OCI-LY1 (cell line): ENCODE measurements at regions not wholly inside any gene's neighbourhood (a gene's known extent, or its start where the extent isn't known, plus 50 kb on each side); places are given as distances from the start of the nearest gene placed in this dataset.

ENCODE experiments used
- EZH2 ChIP-seq: fragments of 200-600 bp; sonication (generic), shearing (Covaris generic); IDR thresholded peaks from 2 replicates; pipeline ENCODE4 v1.8.0; 2017; ENCODE audit warnings: borderline replicate concordance, mixed run types, mild to moderate bottlenecking, antibody characterized with exemption, low read length, moderate library complexity, mixed read lengths
- TF ChIP-seq, protein P1 (sequence below): fragments of 200-600 bp; sonication (generic), shearing (Covaris generic); IDR thresholded peaks from 2 replicates; pipeline ENCODE4 v1.5.1; 2017; ENCODE audit warnings: mild to moderate bottlenecking, antibody characterized with exemption, low read length, moderate library complexity, mixed read lengths

DNA sequence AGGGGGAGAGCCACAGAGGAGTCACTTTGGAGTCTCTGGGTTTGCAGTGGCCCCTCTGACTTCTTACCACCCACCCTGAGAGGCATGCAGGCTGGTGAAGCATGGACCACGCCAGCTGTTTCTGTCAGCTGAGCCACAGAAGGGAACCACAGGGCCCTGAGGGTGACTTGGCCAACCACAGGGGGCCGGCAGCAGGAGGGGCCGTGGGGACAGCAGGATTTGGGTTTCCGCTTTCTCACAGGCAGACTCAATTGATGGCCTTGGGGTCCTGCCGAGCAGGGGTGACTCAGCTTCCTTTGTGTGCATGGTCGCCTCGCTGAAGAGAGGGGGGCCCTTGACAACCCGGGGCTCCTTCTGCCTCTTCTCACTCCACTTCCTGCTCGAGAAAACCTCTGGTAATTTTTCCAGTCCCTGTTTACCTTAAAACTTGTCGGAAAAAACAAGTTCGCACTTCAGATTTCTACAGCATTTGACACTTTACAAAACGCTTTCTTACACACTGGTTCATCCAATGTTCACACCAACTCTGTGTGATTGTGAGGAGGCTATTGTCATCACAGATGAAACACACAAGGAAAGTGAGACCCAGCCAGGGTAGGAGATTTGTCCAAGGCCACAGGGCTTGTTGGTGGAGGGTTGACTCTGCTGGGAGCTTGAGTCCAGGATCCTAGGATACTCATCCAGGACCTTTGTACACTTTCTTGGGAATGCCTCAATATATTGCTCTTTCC, 311.2 kb downstream of the LPIN1 start:
- TF ChIP-seq, protein P1, sequence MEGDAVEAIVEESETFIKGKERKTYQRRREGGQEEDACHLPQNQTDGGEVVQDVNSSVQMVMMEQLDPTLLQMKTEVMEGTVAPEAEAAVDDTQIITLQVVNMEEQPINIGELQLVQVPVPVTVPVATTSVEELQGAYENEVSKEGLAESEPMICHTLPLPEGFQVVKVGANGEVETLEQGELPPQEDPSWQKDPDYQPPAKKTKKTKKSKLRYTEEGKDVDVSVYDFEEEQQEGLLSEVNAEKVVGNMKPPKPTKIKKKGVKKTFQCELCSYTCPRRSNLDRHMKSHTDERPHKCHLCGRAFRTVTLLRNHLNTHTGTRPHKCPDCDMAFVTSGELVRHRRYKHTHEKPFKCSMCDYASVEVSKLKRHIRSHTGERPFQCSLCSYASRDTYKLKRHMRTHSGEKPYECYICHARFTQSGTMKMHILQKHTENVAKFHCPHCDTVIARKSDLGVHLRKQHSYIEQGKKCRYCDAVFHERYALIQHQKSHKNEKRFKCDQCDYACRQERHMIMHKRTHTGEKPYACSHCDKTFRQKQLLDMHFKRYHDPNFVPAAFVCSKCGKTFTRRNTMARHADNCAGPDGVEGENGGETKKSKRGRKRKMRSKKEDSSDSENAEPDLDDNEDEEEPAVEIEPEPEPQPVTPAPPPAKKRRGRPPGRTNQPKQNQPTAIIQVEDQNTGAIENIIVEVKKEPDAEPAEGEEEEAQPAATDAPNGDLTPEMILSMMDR = no peak
- no peak for TF ChIP-seq EZH2
